Esophagus squamous epithelium (tissue), 5 donors: ENCODE measurements at regions not wholly inside any gene's neighbourhood (a gene's known extent, or its start where the extent isn't known, plus 50 kb on each side); places are given as distances from the start of the nearest gene placed in this dataset.

Source experiments
- DNase-seq: peaks from one replicate; lab custom pipeline; 2025; lab: John Stamatoyannopoulos, UW
- H3K27ac ChIP-seq, 4 donors: fragments of 200-600 bp; sonication (generic); one replicate each; pipeline ENCODE4 v1.5.1; 2016 to 2019; ENCODE audit warnings: mild to moderate bottlenecking in 1 of 4
- H3K27me3 ChIP-seq, 4 donors: fragments of 200-600 bp; sonication (generic); 1 replicate in 3 of 4; 2 replicates in 1 of 4; pipeline versions ENCODE4 v1.5.1 to v1.6.0; 2017 to 2021; ENCODE audit warnings: antibody characterized with exemption in 1 of 4
- H3K36me3 ChIP-seq, 3 donors: fragments of 200-600 bp; sonication (generic); one replicate each; pipeline ENCODE4 v1.5.1; 2016 to 2019
- H3K4me1 ChIP-seq, 3 donors: fragments of 200-600 bp; sonication (generic); one replicate each; pipeline ENCODE4 v1.5.1; 2017 to 2019
- H3K4me3 ChIP-seq, 4 donors: fragments of 200-600 bp; sonication (generic); 1 replicate in 3 of 4; 2 replicates in 1 of 4; pipeline ENCODE4 v1.5.1; 2016 to 2019; ENCODE audit warnings: mild to moderate bottlenecking in 2 of 4, moderate library complexity in 1 of 4
- H3K9me3 ChIP-seq, 3 donors: fragments of 200-600 bp; sonication (generic); one replicate each; pipeline ENCODE4 v1.5.1; 2016 to 2019
- CTCF ChIP-seq, 6 experiments: fragments of 450-650 bp in 4 of 6; fragments of 200-600 bp in 2 of 6; sonication (generic) in 2 of 6; IDR thresholded peaks; one replicate each; pipeline ENCODE4 v1.5.1; 2016 to 2019; ENCODE audit warnings: antibody characterized with exemption in 6 of 6, mild to moderate bottlenecking in 4 of 6, moderate library complexity in 4 of 6
- POLR2A ChIP-seq, 4 donors: fragments of 450-650 bp; IDR thresholded peaks; one replicate each; pipeline ENCODE4 v1.6.1; 2017; ENCODE audit warnings: antibody characterized with exemption in 4 of 4, mild to moderate bottlenecking in 4 of 4, moderate library complexity in 3 of 4
- WGBS, 2 donors: methylation state at CpG; one replicate each; pipeline ENCODE4 v1.1.5; 2018; 5-methylcytosine and 5-hydroxymethylcytosine counted together
- intact Hi-C: fragments of 100-400 bp; cut with DNase I; formaldehyde crosslinking; loops from one replicate; pipeline ENCODE4 v1.15.0; 2022
- donor health status: DM: yes; HTN: yes; CAD: no.

GRCh38 chr12:38155526-38156496 is 160.8 kb upstream of the ALG10B start:
- WGBS, 2 donors: 77 to 85% methylated on average over 20 to 41 of the region's 52 CpGs
- no peak for DNase-seq

GRCh38 chr12:38156497-38157245 is 159.9 kb upstream of the ALG10B start:
- TF ChIP-seq POLR2A (IDR thresholded peaks at IDR 0.05): no peak
- no peak for TF ChIP-seq CTCF (IDR thresholded peaks at IDR 0.05)
- 66 to 79% methylated on average over 8 to 27 of the region's 39 CpGs for WGBS, 2 donors
- Histone ChIP-seq H3K4me1 (no peaks in the 10 kb centered on the region), H3K9me3 (peaks cover 0 to 7% (median 0%) of the 10 kb centered on the region in 3 donors), H3K4me3 (no peak overlapping the region), H3K27me3 (peaks cover 0 to 13% (median 0%) of the 10 kb centered on the region in 4 donors), H3K27ac (no peak overlapping the region), H3K36me3 (no peaks in the 10 kb centered on the region)
- DNase-seq: no peak
- intact Hi-C loops: no loop called here

More at GRCh38 chr12:38155526-38156496, 160.8 kb upstream of the ALG10B start:
- intact Hi-C loops: no loop called here
- H3K27me3 ChIP-seq: peaks cover 0 to 13% (median 0%) of the 10 kb centered on the region in 4 donors
- TF ChIP-seq CTCF (IDR thresholded peaks at IDR 0.05): no peak
- no peak for TF ChIP-seq POLR2A (IDR thresholded peaks at IDR 0.05)
- H3K4me3 ChIP-seq: no peak overlapping the region
- no peaks in the 10 kb centered on the region for H3K4me1 ChIP-seq
- H3K27ac ChIP-seq: no peak overlapping the region
- H3K36me3 ChIP-seq: no peaks in the 10 kb centered on the region
- peaks cover 0 to 5% (median 0%) of the 10 kb centered on the region in 3 donors for H3K9me3 ChIP-seq

GRCh38 chr12:38157274-38157932 is 159.2 kb upstream of the ALG10B start:
- no peak overlapping the region for H3K4me3 ChIP-seq
- intact Hi-C loops: no loop called here
- TF ChIP-seq POLR2A (IDR thresholded peaks at IDR 0.05) (no peak), CTCF (IDR thresholded peaks at IDR 0.05) (no peak)
- H3K4me1 ChIP-seq: no peaks in the 10 kb centered on the region
- H3K27ac ChIP-seq: no peak overlapping the region
- peaks cover 0 to 8% (median 0%) of the 10 kb centered on the region in 3 donors for H3K9me3 ChIP-seq
- DNase-seq: no peak
- no peaks in the 10 kb centered on the region for H3K36me3 ChIP-seq
- peaks cover 0 to 9% (median 0%) of the 10 kb centered on the region in 4 donors for H3K27me3 ChIP-seq
- WGBS, 2 donors: 70 to 87% methylated on average over 5 to 38 of the region's 39 CpGs

- no peak for TF ChIP-seq POLR2A (IDR thresholded peaks at IDR 0.05)
- Histone ChIP-seq H3K9me3 (peaks cover 0 to 13% (median 0%) of the 10 kb centered on the region in 3 donors), H3K4me3 (no peak overlapping the region), H3K36me3 (no peaks in the 10 kb centered on the region), H3K4me1 (no peaks in the 10 kb centered on the region), H3K27ac (no peak overlapping the region), H3K27me3 (peaks cover 0 to 4% (median 0%) of the 10 kb centered on the region in 4 donors)
- no peak for DNase-seq
- intact Hi-C loops: no loop called here
- WGBS, 2 donors: 59 to 89% methylated on average over 5 to 11 of the region's 28 CpGs
Measured at GRCh38 chr12:38157933-38158401, 158.6 kb upstream of the ALG10B start.

- Histone ChIP-seq H3K4me1 (no peaks in the 10 kb centered on the region), H3K27ac (no peak overlapping the region), H3K9me3 (peaks cover 0 to 16% (median 0%) of the 10 kb centered on the region in 3 donors), H3K27me3 (no peaks in the 10 kb centered on the region), H3K4me3 (no peak overlapping the region), H3K36me3 (no peaks in the 10 kb centered on the region)
- intact Hi-C loops: no loop called here
- 76 to 89% methylated on average over 12 to 20 of the region's 32 CpGs for WGBS, 2 donors
- no peak for TF ChIP-seq CTCF (IDR thresholded peaks at IDR 0.05)
- TF ChIP-seq POLR2A (IDR thresholded peaks at IDR 0.05): no peak
- no peak for DNase-seq
Measured at GRCh38 chr12:38158428-38159091, 158.0 kb upstream of the ALG10B start.
